ENCODE measurements at regions not wholly inside any gene's neighbourhood (a gene's known extent, or its start where the extent isn't known, plus 50 kb on each side); places are given as distances from the start of the nearest gene placed in this dataset.

- intact Hi-C loops (cut with DNase I; ENCODE audit: low total_unique reads), result no loop called here
- WGBS, 2 donors, result 78 to 84% methylated on average over 10 of the region's 10 CpGs
- DNase-seq (ENCODE audit: low spot score in 2 of 2), result no peak
- TF ChIP-seq POLR2A (IDR thresholded peaks at IDR 0.05) (no peak), CTCF (IDR thresholded peaks at IDR 0.05) (no peak)
- H3K4me3 ChIP-seq (ENCODE audit: low read depth, poor library complexity, severe bottlenecking), result no peak overlapping the region
These were observed 107.0 kb upstream of the KIF5B start for GRCh38 chr10:32163071-32163761.

- intact Hi-C loops (cut with DNase I; ENCODE audit: low total_unique reads), result no loop called here
- DNase-seq (ENCODE audit: low spot score in 2 of 2), result no peak
- H3K4me3 ChIP-seq (ENCODE audit: low read depth, poor library complexity, severe bottlenecking), result no peak overlapping the region
- TF ChIP-seq CTCF (IDR thresholded peaks at IDR 0.05) (no peak), POLR2A (IDR thresholded peaks at IDR 0.05) (no peak)
- WGBS, 2 donors, result 86 to 91% methylated on average over 8 of the region's 8 CpGs
These were observed 105.4 kb upstream of the KIF5B start for GRCh38 chr10:32161586-32161985.

GRCh38 chr10:32160864-32161263, 104.6 kb upstream of the KIF5B start:
- no peak for DNase-seq (ENCODE audit: low spot score in 2 of 2)
- no peak overlapping the region for H3K4me3 ChIP-seq (ENCODE audit: low read depth, poor library complexity, severe bottlenecking)
- 53 to 66% methylated on average over 2 of the region's 2 CpGs for whole genome bisulfite sequencing, 2 donors
- TF ChIP-seq CTCF (IDR thresholded peaks at IDR 0.05), result no peak
- TF ChIP-seq POLR2A (IDR thresholded peaks at IDR 0.05), result no peak
- intact Hi-C loops (cut with DNase I; ENCODE audit: low total_unique reads), result no loop called here

DNA sequence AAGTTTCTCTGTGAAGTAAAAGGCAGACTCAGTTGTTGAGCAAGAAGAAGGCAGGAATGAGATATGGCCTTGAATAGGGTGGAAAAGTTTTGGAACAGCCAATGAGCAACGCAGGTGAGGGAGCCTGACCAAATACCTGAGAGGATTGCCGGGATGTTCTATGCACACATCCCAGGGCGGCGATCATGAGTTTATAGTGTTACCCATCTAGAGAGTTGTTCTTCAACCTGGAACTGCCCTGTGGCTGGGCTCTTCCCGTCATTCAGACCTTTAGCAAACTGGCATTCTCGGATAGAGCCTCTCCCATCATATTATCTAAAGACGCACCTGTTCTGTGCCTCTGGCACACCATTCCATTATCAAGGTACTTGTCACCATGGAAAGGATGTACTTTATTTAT, 103.0 kb upstream of the KIF5B start:
- H3K4me3 ChIP-seq (ENCODE audit: low read depth, poor library complexity, severe bottlenecking), result no peak overlapping the region
- TF ChIP-seq CTCF (IDR thresholded peaks at IDR 0.05) (no peak), POLR2A (IDR thresholded peaks at IDR 0.05) (no peak)
- intact Hi-C loops (cut with DNase I; ENCODE audit: low total_unique reads), result no loop called here
- 82 to 92% methylated on average over 7 of the region's 7 CpGs for WGBS, 2 donors
- no peak for DNase-seq (ENCODE audit: low spot score in 2 of 2)

- no peak for TF ChIP-seq POLR2A (IDR thresholded peaks at IDR 0.05)
- no peak for TF ChIP-seq CTCF (IDR thresholded peaks at IDR 0.05)
- no peak for DNase-seq (ENCODE audit: low spot score in 2 of 2)
- intact Hi-C loops (cut with DNase I; ENCODE audit: low total_unique reads), result no loop called here
- WGBS, 2 donors, result 76 to 77% methylated on average over 4 of the region's 4 CpGs
- H3K4me3 ChIP-seq (ENCODE audit: low read depth, poor library complexity, severe bottlenecking), result no peak overlapping the region
These were observed 99.8 kb upstream of the KIF5B start for GRCh38 chr10:32156031-32156495.

DNA sequence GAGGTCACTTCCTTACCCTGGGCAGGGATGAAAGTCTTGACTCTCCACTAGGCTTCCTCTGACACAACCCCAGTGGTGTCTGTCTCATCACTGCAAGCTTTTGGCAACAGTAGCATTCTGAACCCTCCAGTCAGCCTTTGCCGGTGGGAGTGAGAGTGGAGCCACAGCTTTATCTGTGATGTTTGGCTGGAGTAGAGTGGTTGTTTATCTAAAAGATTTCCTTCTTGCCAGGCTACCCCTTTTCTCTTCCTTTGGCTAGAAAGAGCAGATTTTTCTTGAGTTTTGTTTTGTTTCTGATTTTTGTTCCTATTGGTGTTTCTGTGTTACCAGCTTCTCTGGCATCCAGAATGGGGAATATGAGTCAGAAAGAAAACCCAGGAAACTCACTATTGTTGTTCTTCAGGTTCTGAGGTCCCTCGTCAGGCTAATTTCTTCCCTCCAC, 98.9 kb upstream of the KIF5B start:
- no peak overlapping the region for H3K4me3 ChIP-seq (ENCODE audit: low read depth, poor library complexity, severe bottlenecking)
- DNase-seq (ENCODE audit: low spot score in 2 of 2), result no peak
- intact Hi-C loops (cut with DNase I; ENCODE audit: low total_unique reads), result no loop called here
- TF ChIP-seq CTCF (IDR thresholded peaks at IDR 0.05), result no peak
- TF ChIP-seq POLR2A (IDR thresholded peaks at IDR 0.05), result no peak
- 46 to 66% methylated on average over 2 of the region's 2 CpGs for WGBS, 2 donors
